LNCaP clone FGC (cell line): ENCODE measurements at regions not wholly inside any gene's neighbourhood (a gene's known extent, or its start where the extent isn't known, plus 50 kb on each side); places are given as distances from the start of the nearest gene placed in this dataset.

Experiments used
- DNase-seq: peaks from one replicate; pipeline ENCODE4 v3.0.0-alpha.2; 2011; ENCODE audit warnings: low read depth
- H3K4me3 ChIP-seq: 2 replicates; pipeline ENCODE4 v1.5.1; 2011; ENCODE audit warnings: mild to moderate bottlenecking, low read depth, low read length, control low read depth
- TF ChIP-seq, protein P1 (sequence below): IDR thresholded peaks from 2 replicates; pipeline ENCODE4 v1.5.1; 2012; ENCODE audit warnings: mild to moderate bottlenecking; ENCODE audit not compliant: control insufficient read depth, insufficient read depth; ENCODE audit errors: extremely low read depth

DNA sequence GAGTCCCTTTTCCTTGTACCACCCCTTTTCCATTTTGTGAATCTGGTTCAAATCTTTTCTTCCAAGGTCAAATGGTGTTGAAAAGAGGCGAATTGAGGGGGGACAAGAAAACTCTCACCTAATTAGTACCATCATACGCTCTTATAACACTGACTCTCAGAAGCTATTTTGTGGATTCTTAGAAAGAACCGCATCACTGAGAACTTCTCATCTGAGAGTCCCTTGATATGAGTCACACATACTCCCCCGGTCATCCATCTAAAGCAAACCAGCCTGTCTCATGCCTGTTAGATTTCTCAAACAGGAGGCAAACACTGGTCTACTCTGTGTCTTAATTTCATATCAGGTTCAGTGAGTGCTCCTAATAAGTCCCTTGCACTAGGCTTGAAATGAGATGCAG, 76.5 kb upstream of the SPRED1 start:
- TF ChIP-seq, protein P1, sequence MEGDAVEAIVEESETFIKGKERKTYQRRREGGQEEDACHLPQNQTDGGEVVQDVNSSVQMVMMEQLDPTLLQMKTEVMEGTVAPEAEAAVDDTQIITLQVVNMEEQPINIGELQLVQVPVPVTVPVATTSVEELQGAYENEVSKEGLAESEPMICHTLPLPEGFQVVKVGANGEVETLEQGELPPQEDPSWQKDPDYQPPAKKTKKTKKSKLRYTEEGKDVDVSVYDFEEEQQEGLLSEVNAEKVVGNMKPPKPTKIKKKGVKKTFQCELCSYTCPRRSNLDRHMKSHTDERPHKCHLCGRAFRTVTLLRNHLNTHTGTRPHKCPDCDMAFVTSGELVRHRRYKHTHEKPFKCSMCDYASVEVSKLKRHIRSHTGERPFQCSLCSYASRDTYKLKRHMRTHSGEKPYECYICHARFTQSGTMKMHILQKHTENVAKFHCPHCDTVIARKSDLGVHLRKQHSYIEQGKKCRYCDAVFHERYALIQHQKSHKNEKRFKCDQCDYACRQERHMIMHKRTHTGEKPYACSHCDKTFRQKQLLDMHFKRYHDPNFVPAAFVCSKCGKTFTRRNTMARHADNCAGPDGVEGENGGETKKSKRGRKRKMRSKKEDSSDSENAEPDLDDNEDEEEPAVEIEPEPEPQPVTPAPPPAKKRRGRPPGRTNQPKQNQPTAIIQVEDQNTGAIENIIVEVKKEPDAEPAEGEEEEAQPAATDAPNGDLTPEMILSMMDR = no peak
- no peak overlapping the region for H3K4me3 ChIP-seq
- no peak for DNase-seq

GRCh38 chr15:38176691-38177090, 75.9 kb upstream of the SPRED1 start:
- H3K4me3 ChIP-seq = no peak overlapping the region
- TF ChIP-seq, protein P1 = no peak
- no peak for DNase-seq

GRCh38 chr15:38182900-38183299, 69.7 kb upstream of the SPRED1 start:
- TF ChIP-seq, protein P1 = no peak
- H3K4me3 ChIP-seq = no peak overlapping the region

DNA sequence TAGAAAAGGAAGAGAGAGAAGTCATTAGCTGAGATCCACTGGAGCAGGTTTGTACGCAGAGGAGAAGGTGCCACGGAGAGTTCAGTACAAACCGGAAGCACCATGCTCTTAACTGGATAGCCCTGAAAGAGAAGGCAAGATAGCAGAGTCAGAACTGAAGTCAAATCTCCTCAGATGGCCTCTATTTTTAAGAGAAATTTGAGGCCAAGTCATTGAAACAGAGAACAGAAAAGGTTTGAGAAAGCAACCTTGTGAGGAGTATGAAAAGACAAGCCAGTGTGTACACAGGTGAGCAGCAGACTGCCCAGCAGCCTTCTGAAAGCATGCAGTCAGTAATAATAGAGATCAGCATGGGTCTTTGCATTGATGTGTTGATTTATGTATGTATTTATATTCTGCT, 66.1 kb upstream of the SPRED1 start:
- DNase-seq = no peak
- no peak overlapping the region for H3K4me3 ChIP-seq
- TF ChIP-seq, protein P1 = no peak

More at GRCh38 chr15:38182900-38183299, 69.7 kb upstream of the SPRED1 start:
- DNase-seq = no peak

GRCh38 chr15:38187630-38188313, 64.9 kb upstream of the SPRED1 start:
- H3K4me3 ChIP-seq = no peak overlapping the region
- no peak for DNase-seq
- TF ChIP-seq, protein P1 = no peak

DNA sequence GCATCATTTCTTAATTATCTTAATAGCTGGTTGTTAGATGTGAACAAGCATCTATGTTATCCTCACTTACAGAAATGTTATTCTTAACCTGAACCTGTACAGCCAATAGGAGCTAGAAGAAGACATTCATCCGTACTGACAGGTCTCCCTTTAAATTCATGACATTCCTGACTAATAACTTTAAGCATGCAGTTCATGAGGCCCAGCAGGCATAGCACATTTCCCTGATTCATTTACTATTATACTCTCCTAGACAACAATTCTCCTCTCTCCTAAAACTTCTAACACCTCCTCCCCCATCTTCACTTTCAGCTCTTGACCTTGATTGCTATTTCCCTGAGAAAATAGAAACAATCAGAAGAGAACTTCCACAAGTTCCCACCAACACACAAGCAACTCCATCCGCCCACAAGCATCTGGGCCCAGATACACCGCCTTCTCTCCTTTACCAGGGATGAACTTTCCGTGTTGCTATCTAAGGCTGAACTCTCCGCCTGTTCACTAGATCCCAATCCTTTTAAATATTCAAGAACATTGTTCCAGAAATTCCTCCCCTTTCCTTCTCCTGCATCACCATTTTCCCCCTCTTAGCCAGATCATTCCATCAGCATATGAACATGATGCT, 62.9 kb upstream of the SPRED1 start:
- no peak overlapping the region for H3K4me3 ChIP-seq
- TF ChIP-seq, protein P1 = no peak
- no peak for DNase-seq
